ENCODE measurements at regions not wholly inside any gene's neighbourhood (a gene's known extent, or its start where the extent isn't known, plus 50 kb on each side); places are given as distances from the start of the nearest gene placed in this dataset.

GRCh38 chr2:191617575-191617974 lies 60.4 kb upstream of the NABP1 start:
- DNase-seq, result no peak

- DNase-seq, result no peak
Observed at GRCh38 chr2:191618046-191618780, 59.7 kb upstream of the NABP1 start.

GRCh38 chr2:191618786-191619185 lies 59.1 kb upstream of the NABP1 start:
- no peak for DNase-seq

GRCh38 chr2:191620144-191620543 lies 57.8 kb upstream of the NABP1 start:
- no peak for DNase-seq

GRCh38 chr2:191622374-191623320 lies 55.3 kb upstream of the NABP1 start:
- DNase-seq, result no peak

GRCh38 chr2:191625016-191625415 lies 52.9 kb upstream of the NABP1 start:
- no peak for DNase-seq

- DNase-seq, result no peak
Observed at GRCh38 chr2:191625446-191625845, 52.5 kb upstream of the NABP1 start.

GRCh38 chr2:191626497-191627151 lies 51.3 kb upstream of the NABP1 start:
- DNase-seq, result no peak

GRCh38 chr2:191627518-191627917 lies 50.4 kb upstream of the NABP1 start:
- no peak for DNase-seq
